ENCODE measurements at regions not wholly inside any gene's neighbourhood (a gene's known extent, or its start where the extent isn't known, plus 50 kb on each side); places are given as distances from the start of the nearest gene placed in this dataset.

DNA sequence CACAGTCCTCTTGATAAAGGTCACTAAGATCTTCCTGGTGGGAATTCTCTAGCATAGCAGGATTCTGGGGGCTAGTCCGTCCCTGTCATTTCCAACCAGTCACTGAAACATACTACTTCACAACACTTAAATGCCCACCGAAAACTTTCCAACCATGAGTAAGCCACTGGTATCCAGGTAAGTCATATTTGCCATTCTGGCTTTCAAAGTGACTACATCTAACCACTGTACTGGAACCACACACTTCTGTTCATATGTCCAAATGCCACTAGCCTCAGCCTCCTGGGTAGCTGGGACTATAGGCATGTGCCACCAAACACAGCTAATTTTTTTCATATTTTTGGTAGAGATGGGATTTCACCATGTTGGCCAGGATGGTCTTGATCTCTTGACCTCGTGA, 64.3 kb upstream of the VANGL1 start:
- DNase-seq: no peak

DNA sequence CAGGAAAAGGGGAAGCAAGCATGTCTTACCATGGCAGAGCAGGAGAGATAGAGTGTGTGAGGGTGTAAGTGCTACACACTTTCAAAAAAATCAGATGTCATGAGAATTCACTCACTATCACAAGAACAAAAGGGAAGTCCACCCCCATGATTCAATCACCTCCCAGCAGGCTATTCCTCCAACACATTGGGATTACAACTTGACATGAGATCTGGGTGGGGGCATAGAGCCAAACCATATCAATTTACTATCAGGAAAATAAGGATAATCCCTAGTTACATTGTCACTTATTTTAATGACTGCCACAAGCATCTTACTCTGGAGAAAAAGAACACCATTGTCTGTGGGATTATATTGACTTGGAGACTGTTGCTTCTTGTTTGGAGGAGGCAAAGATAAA, 66.1 kb upstream of the VANGL1 start:
- no peak for DNase-seq

DNA sequence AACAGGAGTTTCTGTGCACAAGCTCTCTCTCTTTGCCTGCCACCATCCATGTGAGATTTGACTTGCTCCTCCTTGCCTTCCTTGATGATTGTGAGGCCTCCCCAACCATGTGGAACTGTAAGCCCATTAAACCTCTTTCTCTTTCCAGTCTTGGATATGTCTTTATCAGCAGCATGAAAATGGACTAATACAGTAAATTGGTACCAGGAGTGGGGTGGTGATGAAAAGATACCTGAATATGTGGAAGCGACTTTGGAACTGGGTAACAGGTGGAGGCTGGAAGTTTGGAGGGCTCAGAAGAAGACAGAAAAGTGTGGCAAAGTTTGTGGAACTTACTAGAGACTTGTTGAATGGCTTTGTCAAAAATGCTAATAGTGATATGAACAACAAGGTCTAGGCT, 69.1 kb upstream of the VANGL1 start:
- no peak for DNase-seq

DNA sequence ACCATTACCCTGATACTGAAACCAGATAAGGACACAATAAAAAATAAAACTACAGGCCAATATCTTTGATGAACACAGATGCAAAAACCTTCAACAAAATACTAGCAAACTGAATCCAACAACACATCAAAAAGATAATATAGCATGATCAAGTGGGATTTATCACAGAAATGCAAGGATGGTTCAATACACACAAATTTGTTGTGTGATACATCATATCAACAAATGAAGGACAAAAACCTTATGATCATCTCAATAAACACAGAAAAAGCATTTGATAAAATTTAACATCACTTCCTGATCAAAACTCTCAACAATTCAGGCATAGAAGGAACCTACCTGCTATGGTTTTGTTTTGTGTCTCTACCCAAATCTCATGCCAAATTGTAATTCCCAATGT, 74.3 kb upstream of the VANGL1 start:
- DNase-seq: no peak

DNA sequence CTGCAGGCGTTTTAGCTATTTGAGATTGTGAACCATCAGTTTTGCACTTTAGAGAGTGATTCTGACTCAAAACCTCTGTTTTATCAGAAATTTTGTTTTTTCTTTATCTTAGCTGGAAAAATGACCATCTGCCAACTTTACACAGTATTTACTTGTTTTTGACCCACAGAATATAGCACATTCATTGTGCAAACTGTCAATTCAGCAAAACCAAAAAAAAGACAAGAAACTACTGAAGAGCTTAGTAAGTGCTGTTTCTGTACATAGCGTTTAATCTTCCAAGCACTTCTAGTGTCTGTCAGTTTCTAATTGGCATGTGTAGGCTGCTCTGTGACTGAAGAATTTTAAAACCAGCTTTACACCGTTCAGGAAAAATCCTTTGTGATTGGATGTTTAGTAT, 76.0 kb upstream of the VANGL1 start:
- DNase-seq: no peak

DNA sequence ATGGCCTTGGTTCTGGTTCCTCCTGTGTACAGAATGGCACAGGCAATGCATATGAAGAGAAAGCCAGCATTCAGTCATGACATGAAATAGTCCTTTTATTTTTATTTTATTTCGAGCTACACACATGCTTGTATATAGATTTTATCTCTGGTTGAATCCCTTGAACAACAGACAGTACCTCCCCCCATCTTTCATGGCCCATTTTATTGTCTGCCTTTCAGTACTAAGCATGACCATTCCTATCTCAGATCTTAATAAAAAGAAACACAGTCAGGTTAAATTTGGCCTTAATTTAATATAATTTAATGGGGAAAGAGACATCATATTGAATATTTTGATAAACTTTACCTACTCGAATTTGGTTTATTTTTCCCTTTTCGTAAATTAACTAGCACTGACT, 76.4 kb upstream of the VANGL1 start:
- DNase-seq: no peak

DNA sequence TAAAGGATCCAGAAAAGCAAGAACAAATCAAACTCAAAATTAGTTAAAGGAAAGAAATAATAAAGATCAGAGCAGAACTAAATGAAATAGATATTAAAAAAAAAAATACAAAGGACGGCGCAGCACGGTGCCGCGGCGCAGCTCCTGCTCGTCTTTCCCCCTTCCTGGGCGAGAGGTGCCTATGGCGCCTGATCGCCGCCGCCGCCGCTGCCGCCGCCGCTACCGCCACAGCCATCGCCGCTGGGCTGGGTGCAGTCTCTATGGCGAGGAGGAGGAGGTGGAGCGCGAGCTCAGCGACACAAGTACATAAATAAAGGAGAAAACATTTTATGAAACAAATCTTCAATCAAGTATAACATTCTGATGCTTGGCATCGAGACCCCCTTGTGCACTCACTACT, 77.6 kb upstream of the VANGL1 start:
- DNase-seq: no peak

DNA sequence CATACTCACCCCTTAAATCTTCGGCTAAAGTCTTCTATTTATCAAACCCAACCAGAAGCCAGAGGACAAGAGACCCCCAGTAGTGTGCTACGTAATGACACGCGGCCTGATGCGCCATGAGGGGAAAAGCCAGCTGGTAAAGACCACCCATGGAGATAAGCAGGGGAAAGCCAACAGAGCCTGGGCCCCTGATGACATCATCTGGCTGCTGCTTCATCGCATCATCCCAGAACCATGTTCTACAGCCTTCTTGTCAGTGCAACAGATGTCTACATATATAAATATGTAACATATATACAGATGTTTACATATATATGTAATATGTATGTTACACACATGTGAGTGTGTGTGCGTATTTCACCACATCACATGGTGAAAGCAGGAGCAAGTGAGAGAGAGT, 81.7 kb upstream of the VANGL1 start:
- no peak for DNase-seq

DNA sequence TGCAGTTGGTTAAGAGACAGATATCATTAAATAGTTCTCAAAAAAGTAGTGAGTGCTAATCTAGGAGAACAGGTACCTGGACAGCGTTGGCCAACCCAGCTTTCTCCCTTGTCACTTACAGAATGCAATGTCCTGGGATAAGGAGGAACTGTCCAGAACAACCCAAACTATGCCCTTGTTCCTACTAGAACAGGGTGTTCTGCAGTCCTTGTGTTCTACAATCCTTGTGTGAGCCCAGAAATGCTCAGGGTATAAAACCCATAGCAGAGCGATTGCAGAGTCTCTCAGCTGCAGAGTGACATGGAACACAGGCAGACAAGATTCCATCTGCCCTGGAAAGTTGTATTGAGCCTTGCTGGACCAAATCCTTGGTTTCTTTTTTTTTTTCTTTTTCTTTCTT, 83.5 kb upstream of the VANGL1 start:
- no peak for DNase-seq

DNA sequence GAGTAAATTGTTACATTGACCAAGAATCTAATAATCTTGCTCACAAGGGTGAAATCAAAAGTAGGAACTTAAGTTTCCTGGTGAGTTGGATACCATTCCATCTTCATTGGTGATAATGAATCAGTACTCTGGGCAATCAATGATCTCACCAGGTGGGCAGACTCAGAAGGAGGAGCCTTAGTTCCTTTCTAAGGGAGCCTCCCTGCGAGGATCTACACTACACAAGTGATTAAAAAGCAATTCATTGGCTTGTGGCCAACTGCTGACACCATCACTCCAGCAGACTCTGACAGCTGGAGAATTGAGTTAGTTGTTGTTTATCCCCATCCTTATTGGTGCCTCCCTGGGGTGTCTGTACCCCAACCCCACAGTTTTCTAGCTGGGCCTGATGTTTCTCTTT, 84.1 kb upstream of the VANGL1 start:
- no peak for DNase-seq

DNA sequence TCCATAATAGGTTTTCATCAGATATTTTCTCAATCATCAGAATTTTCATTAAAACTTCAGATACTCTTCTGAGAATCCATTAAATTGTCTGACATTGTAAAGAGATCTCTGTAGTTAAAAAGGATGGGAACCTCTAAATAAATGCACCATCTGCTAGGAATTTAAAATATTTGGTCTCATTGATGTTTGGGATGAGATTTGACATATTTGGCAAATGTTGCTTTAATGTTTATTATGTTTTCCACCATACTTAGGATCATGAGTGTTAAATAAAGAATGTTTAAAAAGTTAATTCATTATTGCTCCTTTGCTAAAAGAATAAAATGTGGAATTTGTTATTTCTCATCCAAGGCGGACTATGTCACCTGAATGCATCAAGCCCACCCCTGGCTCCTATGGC, 85.5 kb upstream of the VANGL1 start:
- no peak for DNase-seq

DNA sequence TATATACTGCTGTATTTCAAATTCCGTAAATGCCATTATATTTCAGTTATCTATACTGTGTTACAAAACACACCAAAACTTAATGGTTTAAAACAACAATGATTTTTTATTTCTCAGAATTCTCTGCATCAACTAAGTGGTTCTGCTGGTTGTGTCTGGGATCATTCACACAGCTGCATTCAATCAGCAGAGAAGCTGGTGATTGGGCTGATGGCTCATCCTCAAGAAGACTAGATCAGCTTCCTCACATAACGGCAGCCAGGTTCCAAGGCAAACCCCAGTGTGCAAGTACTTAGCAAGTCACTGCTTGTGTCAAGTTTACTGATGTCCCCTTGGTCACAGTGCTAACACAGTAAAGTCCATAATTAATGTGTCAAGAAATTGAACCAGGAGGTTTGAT, 86.3 kb upstream of the VANGL1 start:
- DNase-seq: no peak

DNA sequence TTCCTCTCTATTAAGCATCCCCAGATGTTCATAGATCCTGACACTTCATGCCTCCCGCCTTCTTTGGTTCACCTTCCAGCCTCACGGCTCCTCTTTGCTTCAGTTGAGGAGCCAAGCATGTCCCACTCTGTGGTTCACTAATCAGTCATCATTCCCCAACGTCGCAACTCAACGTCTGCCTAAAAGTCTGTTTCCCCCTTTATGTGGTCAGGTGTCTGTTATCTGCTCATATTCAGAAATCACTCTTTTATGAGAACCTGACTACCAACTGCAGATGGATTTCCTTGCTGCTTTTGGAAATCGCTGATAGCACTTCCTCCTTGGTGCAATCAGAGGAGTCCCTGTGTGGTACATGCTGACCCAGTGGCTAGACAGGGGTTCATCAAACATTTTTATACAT, 94.1 kb upstream of the VANGL1 start:
- no peak for DNase-seq

DNA sequence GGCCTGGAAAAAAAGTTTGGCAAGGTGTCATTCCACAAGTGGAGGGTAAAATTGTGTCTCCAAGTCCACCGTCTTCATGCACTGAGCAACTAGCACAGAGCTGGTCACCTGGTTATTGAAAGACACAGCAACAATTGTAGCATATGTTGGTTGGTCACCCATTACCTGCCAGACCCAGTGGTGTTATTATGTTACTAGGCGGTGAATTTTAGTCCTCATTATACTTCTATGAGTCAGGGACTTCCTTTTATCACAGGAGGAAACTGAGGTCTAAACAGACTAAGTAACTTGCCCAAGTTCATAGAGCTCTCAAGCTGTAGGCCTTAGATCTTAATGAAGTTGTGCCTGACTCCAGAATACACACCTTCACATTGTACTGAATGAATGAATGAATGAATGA, 94.9 kb upstream of the VANGL1 start:
- DNase-seq: no peak

DNA sequence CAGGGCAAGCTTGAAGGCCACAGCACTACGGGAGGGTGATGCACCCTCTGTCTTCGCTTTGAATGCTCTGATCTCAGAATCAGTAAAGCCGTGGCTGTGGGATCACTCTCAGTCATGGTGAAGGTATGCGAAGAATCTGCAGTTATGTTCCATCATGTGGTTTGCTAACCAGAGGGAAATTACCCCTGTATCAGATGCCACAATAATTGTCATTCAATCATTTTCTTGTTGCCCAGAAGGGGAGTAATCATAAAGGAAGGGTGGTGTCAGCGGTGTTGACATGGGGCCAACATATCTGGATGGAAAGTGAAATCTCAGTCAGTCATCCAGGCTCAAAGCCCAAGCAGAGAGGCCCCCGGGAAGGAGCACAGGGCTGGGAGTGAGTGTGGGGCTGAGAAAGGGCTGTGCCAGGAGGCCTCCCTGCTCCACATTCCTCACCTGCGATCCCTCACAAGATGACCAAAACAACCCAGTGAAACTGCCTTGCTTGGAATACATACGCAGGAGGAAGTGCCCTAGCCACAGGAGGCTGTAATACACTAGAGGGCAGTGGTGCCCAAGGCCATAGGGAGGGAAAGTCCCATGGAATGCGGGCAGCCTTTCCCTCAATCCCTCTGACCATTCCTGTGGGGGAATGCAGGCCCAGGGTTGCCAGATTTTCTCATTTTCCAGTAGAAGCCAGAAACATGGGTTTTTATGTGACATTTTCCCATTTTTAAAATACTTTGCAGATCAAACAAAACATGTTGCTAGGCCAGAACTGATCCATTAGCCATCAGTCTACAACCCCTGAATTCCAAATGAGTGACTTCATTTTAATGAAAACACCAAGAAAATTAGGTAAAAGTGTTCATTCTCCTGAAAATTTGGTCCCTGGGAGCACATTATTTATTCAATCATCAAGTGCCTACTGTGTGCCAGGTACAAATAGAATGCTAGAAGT, 95.7 kb upstream of the VANGL1 start:
- DNase-seq: no peak

DNA sequence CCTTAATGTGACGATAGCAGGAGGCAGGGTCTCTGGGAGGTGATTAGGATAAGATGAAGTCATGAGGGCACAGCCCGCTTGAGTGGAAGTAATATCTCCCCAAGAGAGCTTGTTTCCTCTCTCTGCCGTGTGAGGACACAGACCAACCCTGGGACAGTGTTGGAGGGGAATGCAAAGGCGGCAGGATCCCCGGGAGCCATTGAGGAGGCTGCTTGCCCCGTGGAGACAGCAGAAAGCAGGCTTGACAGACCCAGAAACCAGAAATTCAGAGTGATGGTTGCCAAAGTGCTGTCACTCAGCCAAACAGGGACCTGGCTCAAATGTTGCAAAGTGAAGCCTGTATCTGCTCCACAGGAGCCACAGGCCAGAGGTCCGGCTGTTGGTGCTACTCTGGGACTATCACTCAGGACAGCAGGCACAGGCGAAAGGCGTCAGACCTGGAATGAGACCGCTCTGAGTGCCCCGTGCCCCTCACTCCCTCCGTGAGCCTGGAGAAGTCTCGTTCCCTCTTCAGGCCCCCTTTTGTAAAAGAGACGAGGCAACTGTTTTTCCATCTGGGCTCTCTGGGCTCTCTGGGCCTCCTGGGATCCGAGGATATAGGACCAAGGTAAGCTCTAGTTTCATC, 96.6 kb upstream of the VANGL1 start:
- DNase-seq: no peak

DNA sequence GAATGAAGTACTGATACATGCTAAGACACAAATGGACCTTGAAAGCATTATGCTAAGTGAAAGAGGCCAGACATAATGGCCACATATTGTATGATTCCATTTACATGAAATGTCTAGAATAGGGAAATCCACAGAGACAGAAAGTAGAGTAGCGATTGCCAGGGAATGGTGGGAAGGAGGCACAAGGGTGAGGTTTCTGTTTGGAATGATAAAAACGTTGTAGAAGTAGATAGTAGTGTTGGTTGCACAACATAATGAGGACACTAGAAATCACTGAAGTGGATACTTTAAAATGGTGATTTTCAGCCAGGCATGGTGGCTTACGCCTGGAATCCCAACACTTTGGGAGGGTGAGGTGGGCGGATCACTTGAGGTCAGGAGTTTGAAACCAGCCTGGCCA, 97.6 kb upstream of the VANGL1 start:
- DNase-seq: no peak

DNA sequence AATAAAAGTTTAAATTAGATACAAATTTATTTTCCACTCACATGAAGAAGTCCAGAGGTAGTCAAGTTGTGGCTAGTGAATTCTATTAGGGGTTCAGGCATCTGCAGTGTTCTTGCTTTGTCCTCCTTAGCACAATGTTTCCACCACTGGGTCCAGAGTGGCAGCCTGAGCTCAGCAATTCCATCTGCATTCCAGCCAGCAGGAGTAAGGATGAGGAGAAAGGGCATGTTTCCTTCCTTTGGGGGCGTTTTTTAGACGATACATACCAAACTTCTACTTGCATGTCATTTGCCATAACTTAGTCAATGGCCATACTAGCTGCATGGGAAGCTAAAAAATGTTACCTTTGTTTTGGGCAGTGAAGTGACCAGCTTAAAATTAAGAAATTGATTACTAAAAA, 98.5 kb upstream of the VANGL1 start:
- no peak for DNase-seq

DNA sequence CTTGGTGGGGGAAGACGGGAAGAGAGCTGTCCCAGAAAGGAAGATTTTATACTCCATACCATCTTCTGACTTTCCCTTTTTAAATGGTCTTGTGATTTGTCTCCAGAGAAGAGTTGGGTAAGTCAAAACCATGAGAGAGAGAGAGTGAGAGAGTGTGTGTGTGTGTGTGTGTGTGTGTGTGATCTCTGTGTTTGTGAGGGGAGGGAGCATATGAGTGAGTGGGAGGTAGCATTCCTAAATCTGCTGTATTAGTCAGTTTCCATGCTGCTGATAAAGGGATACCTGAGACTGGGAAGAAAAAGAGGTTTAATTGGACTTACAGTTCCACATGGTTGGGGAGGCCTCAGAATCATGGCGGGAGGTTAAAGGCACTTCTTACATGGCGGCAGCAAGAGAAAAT, 102.0 kb upstream of the VANGL1 start:
- no peak for DNase-seq

DNA sequence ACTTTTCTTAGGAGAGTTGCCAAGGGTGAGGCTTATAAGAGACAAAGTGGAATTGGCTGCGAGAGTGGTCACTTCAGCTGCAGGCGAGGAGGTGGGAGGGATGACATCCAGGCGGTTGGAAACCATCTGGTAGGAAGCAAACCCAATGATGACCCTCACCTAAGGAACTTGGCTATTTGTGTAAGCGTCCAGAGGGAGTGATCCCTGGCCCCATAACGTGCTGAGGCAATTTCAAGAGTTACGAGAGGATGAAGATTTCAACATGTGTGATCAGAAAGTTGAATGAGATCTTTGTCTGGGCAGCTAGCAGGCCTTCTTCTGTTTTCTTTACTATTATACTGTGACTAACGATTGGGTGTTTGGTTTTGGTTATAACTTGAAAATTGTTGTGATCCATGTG, 102.7 kb upstream of the VANGL1 start:
- no peak for DNase-seq

DNA sequence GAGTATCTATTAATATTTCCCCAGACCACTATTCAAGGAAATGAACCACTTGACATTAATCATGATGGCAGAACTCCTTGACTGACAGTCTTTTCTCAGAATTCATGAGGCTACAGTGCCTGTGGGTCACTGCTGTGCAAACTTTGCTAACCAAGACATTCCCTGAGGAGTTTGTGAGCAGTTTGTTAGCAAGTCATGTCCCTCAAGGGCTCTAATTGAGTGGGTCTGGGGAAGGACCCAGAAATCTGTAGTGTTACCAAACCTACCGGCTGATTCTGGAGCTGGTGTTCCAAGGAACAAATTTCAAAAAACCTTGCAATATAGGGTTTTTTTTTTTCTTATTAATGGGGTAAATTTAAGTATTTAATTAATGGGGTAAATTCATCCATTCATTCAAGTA, 103.2 kb upstream of the VANGL1 start:
- DNase-seq: no peak

DNA sequence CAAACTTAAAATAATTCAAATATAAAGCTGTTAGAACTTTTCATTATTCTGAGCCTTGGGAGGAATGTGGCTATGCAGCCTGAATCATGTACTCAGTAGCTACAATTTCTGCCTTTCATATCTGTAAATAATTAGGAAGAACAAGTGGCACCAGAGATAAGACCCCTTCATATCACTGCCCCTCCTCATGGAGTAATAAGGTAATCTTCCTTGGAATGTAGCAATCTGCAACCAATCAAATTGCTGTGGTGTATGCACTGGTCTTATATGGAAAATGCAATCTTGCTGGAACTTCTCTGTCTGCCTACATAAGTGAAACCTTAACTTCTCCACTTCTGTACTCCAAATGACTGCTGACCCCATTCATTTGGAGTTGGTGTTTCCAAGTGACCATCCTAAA, 104.4 kb upstream of the VANGL1 start:
- DNase-seq: no peak

DNA sequence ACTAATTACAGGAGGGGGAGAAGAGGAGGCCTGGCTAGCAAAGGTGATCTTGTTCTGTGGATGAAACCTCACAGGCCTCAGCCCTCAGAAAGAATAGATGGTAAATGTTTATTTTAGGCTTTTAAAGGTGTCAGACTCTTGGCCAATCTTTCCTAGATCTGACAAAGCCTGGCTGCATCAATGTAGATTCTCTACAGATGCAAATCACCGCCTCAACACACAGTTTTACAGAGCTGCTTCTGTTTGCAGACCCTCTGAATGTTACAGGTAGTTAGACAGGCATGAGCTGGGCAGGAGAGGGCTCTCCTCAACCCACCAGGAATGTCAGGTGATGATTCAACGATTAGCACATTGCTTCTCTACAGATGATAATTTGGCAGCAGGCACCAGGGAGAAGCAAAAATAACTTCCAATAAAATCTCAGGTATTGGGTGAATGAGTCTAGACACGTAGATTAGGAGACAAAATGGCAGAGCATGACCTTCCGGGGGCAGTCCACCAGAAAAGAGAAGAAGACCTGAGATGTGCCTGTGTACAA, 105.4 kb upstream of the VANGL1 start:
- no peak for DNase-seq

DNA sequence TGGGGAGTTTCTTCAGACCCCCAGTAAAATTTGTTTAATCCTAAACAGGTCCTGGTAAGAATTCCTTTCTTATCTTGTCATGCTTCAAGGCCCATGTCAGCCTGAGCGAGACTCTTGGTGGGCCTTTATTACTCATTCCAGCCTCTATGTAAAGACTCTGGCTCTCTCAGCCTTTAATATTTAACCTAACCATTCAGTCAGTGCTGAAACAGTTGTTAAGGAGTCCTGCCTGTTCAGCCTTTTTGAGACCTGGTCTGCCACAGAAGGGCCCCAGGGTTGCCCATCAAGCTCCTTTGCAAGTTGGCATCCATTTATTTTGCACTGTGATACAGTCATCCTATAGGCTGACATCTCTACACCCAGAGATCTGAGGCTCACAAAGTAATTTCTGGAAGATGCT, 107.7 kb upstream of the VANGL1 start:
- DNase-seq: no peak
